ENCODE measurements at regions not wholly inside any gene's neighbourhood (a gene's known extent, or its start where the extent isn't known, plus 50 kb on each side); places are given as distances from the start of the nearest gene placed in this dataset.
"Not testable (repeated sequence)": the region's sequence is repeated elsewhere in the genome, so short reads cannot be mapped to it uniquely, and the experiment has no call there.

DNA sequence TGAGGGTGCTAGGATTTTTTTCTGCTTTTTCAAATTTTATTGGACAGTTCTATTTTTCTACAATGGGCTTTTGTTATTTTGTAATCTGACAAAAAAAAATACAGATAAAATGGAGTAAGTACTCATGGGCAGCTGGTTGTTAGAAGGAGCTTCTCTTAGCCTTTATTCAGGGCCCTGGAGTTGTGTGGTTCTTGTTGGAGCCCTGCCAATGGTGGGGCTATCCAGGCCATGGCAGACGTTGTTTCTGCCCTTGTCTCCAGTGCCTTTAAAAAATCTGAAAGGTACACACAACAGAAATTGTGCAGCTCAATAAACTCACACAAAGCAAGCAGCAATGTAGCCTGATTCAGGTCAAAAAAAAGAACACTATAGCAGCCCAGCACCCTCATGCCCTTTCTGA, 153.5 kb upstream of the GALNT2 start:
- TF ChIP-seq EZH2phosphoT487 (IDR thresholded peaks at IDR 0.05; ENCODE audit: low read depth) = no peak
- no peak for TF ChIP-seq CTCF (IDR thresholded peaks at IDR 0.05; ENCODE audit: low read depth, low read length)
- Histone ChIP-seq H3K4me3 (ENCODE audit: low read length) (no peak overlapping the region), H3K4me1 (ENCODE audit: low read length) (no peaks in the 10 kb centered on the region)

DNA sequence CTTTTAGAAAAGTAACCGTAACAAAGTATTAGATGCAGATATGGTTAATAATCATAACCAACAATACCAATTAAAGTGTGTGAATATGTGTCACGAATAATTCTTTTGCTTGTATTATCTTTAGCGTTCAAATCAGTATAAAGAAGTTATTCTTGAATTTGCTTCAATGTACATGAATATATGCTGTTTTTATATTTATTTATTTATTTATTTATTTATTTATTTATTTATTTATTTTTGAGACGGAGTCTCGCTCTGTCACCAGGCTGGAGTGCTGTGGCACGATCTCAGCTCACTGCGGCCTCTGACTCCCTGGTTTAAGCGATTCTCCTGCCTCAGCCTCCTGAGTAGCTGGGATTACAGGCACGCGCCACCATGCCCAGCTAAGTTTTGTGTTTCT, 147.6 kb upstream of the GALNT2 start:
- H3K4me2 ChIP-seq (ENCODE audit: low read length); H3K4me1 ChIP-seq (ENCODE audit: low read length); H3K9me3 ChIP-seq (ENCODE audit: insufficient read depth, low read length); H3K27ac ChIP-seq (ENCODE audit: low read length); H3K9ac ChIP-seq (ENCODE audit: low read length); H2AFZ ChIP-seq (ENCODE audit: low read depth, low read length); H3K4me3 ChIP-seq (ENCODE audit: low read length); H3K36me3 ChIP-seq (replicated peaks; ENCODE audit: low read depth, low read length); H3K79me2 ChIP-seq (ENCODE audit: low read length); H4K20me1 ChIP-seq (ENCODE audit: insufficient read depth, low read length): not testable (repeated sequence)
- H3K27me3 ChIP-seq (ENCODE audit: low read depth, low read length) = 0 out of 2 replicates have a peak, but pooled peaks cover 11% of the 10 kb centered on the region

More for the DNA sequence above, 153.5 kb upstream of the GALNT2 start:
- Histone ChIP-seq H2AFZ (ENCODE audit: low read depth, low read length) (no peak overlapping the region), H3K36me3 (replicated peaks; ENCODE audit: low read depth, low read length) (no peaks in the 10 kb centered on the region), H4K20me1 (ENCODE audit: insufficient read depth, low read length) (no peaks in the 10 kb centered on the region), H3K4me2 (ENCODE audit: low read length) (no peak overlapping the region), H3K79me2 (ENCODE audit: low read length) (no peaks in the 10 kb centered on the region), H3K27ac (ENCODE audit: low read length) (no peak overlapping the region), H3K27me3 (ENCODE audit: low read depth, low read length) (peaks cover 31% of the 10 kb centered on the region), H3K9ac (ENCODE audit: low read length) (no peak overlapping the region), H3K9me3 (ENCODE audit: insufficient read depth, low read length) (no peaks in the 10 kb centered on the region)

DNA sequence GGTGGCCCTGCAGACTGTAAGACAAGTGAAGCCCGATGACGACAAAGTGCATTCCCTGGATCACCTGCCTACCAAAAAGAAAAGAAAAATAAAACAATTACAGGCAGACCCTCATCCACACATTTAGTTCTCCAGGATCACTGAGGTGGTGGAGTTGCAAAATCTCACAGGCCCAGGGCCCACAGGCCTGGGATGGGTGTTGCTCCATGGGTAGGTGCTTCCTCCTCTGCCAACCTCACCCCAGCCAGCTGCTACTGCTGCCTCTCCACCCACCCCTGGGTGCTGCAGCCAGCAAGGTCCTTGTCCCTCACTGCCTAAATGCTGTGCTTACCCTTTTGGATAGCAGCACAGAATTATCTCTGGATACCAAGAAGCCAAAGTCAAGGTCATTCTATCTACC, 146.4 kb upstream of the GALNT2 start:
- Histone ChIP-seq H2AFZ (ENCODE audit: low read depth, low read length) (no peak overlapping the region), H3K9ac (ENCODE audit: low read length) (no peak overlapping the region), H3K4me3 (ENCODE audit: low read length) (no peak overlapping the region), H3K36me3 (replicated peaks; ENCODE audit: low read depth, low read length) (no peaks in the 10 kb centered on the region), H3K27ac (ENCODE audit: low read length) (no peak overlapping the region), H3K4me1 (ENCODE audit: low read length) (no peaks in the 10 kb centered on the region), H3K27me3 (ENCODE audit: low read depth, low read length) (0 out of 2 replicates have a peak, but pooled peaks cover 8% of the 10 kb centered on the region), H4K20me1 (ENCODE audit: insufficient read depth, low read length) (no peaks in the 10 kb centered on the region), H3K4me2 (ENCODE audit: low read length) (no peak overlapping the region), H3K9me3 (ENCODE audit: insufficient read depth, low read length) (no peaks in the 10 kb centered on the region), H3K79me2 (ENCODE audit: low read length) (no peaks in the 10 kb centered on the region)
- TF ChIP-seq EZH2phosphoT487 (IDR thresholded peaks at IDR 0.05; ENCODE audit: low read depth) = no peak
- TF ChIP-seq CTCF (IDR thresholded peaks at IDR 0.05; ENCODE audit: low read depth, low read length) = no peak

DNA sequence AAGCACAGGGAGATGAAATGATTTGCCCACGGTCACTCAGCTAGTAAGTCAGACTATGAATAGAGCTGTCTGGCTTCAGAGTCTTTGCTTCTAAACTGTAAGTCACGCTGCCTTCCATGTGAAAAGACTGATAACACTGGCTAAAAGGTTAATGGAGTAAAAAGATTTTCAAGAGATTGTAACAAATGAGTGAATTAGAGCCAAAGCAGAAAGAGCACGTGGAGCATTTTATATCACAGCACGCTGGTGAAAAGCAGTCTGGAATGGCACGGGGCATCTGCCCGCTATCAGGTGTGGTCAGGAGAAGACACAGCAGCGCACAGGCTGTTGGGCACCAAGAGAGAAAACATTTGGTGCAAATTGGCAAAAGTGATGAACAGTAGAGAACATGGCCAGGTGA, 144.8 kb upstream of the GALNT2 start:
- Histone ChIP-seq H3K27me3 (ENCODE audit: low read depth, low read length) (peaks cover 15% of the 10 kb centered on the region; the same call in 1 of the 2 replicates), H3K36me3 (replicated peaks; ENCODE audit: low read depth, low read length) (no peaks in the 10 kb centered on the region), H4K20me1 (ENCODE audit: insufficient read depth, low read length) (no peaks in the 10 kb centered on the region), H3K9ac (ENCODE audit: low read length) (no peak overlapping the region), H2AFZ (ENCODE audit: low read depth, low read length) (no peak overlapping the region), H3K27ac (ENCODE audit: low read length) (no peak overlapping the region), H3K79me2 (ENCODE audit: low read length) (no peaks in the 10 kb centered on the region), H3K4me1 (ENCODE audit: low read length) (no peaks in the 10 kb centered on the region), H3K9me3 (ENCODE audit: insufficient read depth, low read length) (no peaks in the 10 kb centered on the region), H3K4me2 (ENCODE audit: low read length) (no peak overlapping the region), H3K4me3 (ENCODE audit: low read length) (no peak overlapping the region)
- TF ChIP-seq CTCF (IDR thresholded peaks at IDR 0.05; ENCODE audit: low read depth, low read length) (no peak), EZH2phosphoT487 (IDR thresholded peaks at IDR 0.05; ENCODE audit: low read depth) (no peak)

GRCh38 chr1:229924639-229925038, 142.4 kb upstream of the GALNT2 start:
- no peaks in the 10 kb centered on the region for H3K4me1 ChIP-seq (ENCODE audit: low read length)
- no peak overlapping the region for H2AFZ ChIP-seq (ENCODE audit: low read depth, low read length)
- no peak overlapping the region for H3K4me2 ChIP-seq (ENCODE audit: low read length)
- H3K4me3 ChIP-seq (ENCODE audit: low read length) = no peak overlapping the region
- TF ChIP-seq EZH2phosphoT487 (IDR thresholded peaks at IDR 0.05; ENCODE audit: low read depth) (no peak), CTCF (IDR thresholded peaks at IDR 0.05; ENCODE audit: low read depth, low read length) (no peak)
- H3K27ac ChIP-seq (ENCODE audit: low read length) = no peak overlapping the region
- no peaks in the 10 kb centered on the region for H3K9me3 ChIP-seq (ENCODE audit: insufficient read depth, low read length)
- H4K20me1 ChIP-seq (ENCODE audit: insufficient read depth, low read length) = no peaks in the 10 kb centered on the region
- H3K9ac ChIP-seq (ENCODE audit: low read length) = no peak overlapping the region
- no peaks in the 10 kb centered on the region for H3K79me2 ChIP-seq (ENCODE audit: low read length)
- no peaks in the 10 kb centered on the region for H3K36me3 ChIP-seq (replicated peaks; ENCODE audit: low read depth, low read length)
- H3K27me3 ChIP-seq (ENCODE audit: low read depth, low read length) = peaks cover 19% of the 10 kb centered on the region

Data from OCI-LY3 (cell line).